SK-N-SH (cell line): ENCODE measurements at regions not wholly inside any gene's neighbourhood (a gene's known extent, or its start where the extent isn't known, plus 50 kb on each side); places are given as distances from the start of the nearest gene placed in this dataset.

Source experiments
- CTCF ChIA-PET: fragments of 300-600, 350-600 bp; formaldehyde crosslinking; extraction: SDS; loops from one replicate; lab custom pipeline; 2021; lab: Yijun Ruan, JAX
- POLR2A ChIA-PET: fragments of 350-600 bp; sonication (Branson Sonifier 250); formaldehyde crosslinking; extraction: SDS; loops from one replicate; lab custom pipeline; 2020; ENCODE audit warnings: antibody characterized with exemption, inconsistent platforms; lab: Yijun Ruan, JAX
- DNase-seq: peaks from one replicate; pipeline ENCODE4 v3.0.0; 2012
- H2AFZ ChIP-seq: fragments of 200-600 bp; sonication (generic); 2 replicates; pipeline ENCODE4 v1.8.1; 2016; ENCODE audit warnings: antibody characterized with exemption, mild to moderate bottlenecking, low read depth
- H3F3A ChIP-seq: fragments of 200-600 bp; sonication (generic); replicated peaks from 2 replicates; pipeline ENCODE3; 2016; ENCODE audit warnings: antibody characterized with exemption, mild to moderate bottlenecking; ENCODE audit not compliant: insufficient read depth
- H3K27ac ChIP-seq, 2 experiments: fragments of 200-500 bp in 1 of 2; fragments of 200-600 bp in 1 of 2; sonication (Bioruptor generic) in 1 of 2; sonication (generic), shearing (Covaris generic) in 1 of 2; 2 replicates each; pipeline versions ENCODE4 v1.5.1 to v1.6.1; 2014 to 2016; ENCODE audit warnings: low read depth in 2 of 2, inconsistent platforms in 1 of 2, low read length in 1 of 2, mild to moderate bottlenecking in 1 of 2, mixed read lengths in 1 of 2
- H3K27me3 ChIP-seq: fragments of 200-600 bp; sonication (generic), shearing (Covaris generic); 2 replicates; pipeline ENCODE4 v1.6.1; 2016; ENCODE audit warnings: mixed run types; ENCODE audit not compliant: insufficient read depth
- H3K36me3 ChIP-seq, 2 experiments: fragments of 200-500 bp in 1 of 2; fragments of 200-600 bp in 1 of 2; sonication (Bioruptor generic) in 1 of 2; sonication (generic) in 1 of 2; replicated peaks in 1 of 2; 2 replicates each; pipeline versions ENCODE3 to v1.5.1; 2014 to 2016; ENCODE audit warnings: low read length in 1 of 2, mild to moderate bottlenecking in 1 of 2; ENCODE audit not compliant: insufficient read depth in 2 of 2, control insufficient read depth in 1 of 2
- H3K4me1 ChIP-seq, 2 experiments: fragments of 200-500 bp in 1 of 2; fragments of 200-600 bp in 1 of 2; sonication (Bioruptor generic) in 1 of 2; sonication (generic), shearing (Covaris generic) in 1 of 2; 2 replicates each; pipeline versions ENCODE4 v1.5.1 to v1.6.1; 2014 to 2016; ENCODE audit warnings: low read depth in 1 of 2, low read length in 1 of 2, mixed run types in 1 of 2; ENCODE audit not compliant: insufficient read depth in 2 of 2, control insufficient read depth in 1 of 2
- H3K4me2 ChIP-seq: fragments of 200-600 bp; sonication (generic), shearing (Covaris generic); 2 replicates; pipeline ENCODE4 v1.6.1; 2017; ENCODE audit warnings: mixed run types
- H3K4me3 ChIP-seq, 2 experiments: fragments of 200-500 bp in 1 of 2; fragments of 200-600 bp in 1 of 2; sonication (Bioruptor generic) in 1 of 2; sonication (generic), shearing (Covaris generic) in 1 of 2; 2 replicates each; pipeline versions ENCODE4 v1.5.1 to v1.8.1; 2014 to 2016; ENCODE audit warnings: low read depth in 2 of 2, inconsistent platforms in 1 of 2, low read length in 1 of 2, mild to moderate bottlenecking in 1 of 2, mixed read lengths in 1 of 2, moderate library complexity in 1 of 2
- H3K79me2 ChIP-seq: fragments of 200-600 bp; sonication (generic); 2 replicates; pipeline ENCODE4 v1.8.1; 2017; ENCODE audit warnings: mild to moderate bottlenecking; ENCODE audit not compliant: insufficient read depth
- H3K9ac ChIP-seq: fragments of 200-600 bp; sonication (generic); 2 replicates; pipeline ENCODE4 v1.6.1; 2017; ENCODE audit warnings: mixed run types
- H3K9me2 ChIP-seq: fragments of 200-600 bp; sonication (generic); 2 replicates; pipeline ENCODE4 v1.6.1; 2017; ENCODE audit warnings: mixed run types
- H3K9me3 ChIP-seq: fragments of 200-600 bp; sonication (generic); 2 replicates; pipeline ENCODE4 v1.6.1; 2017; ENCODE audit warnings: mixed run types, mild to moderate bottlenecking, moderate library complexity
- H4K20me1 ChIP-seq: fragments of 200-600 bp; sonication (generic); 2 replicates; pipeline ENCODE4 v1.6.1; 2017; ENCODE audit warnings: mild to moderate bottlenecking, mixed run types; ENCODE audit not compliant: insufficient read depth
- CHD2 ChIP-seq: fragments of 150-350 bp; IDR thresholded peaks from 2 replicates; pipeline ENCODE4 v1.6.1; 2018; ENCODE audit warnings: low read length; ENCODE audit not compliant: partially characterized antibody
- CTCF ChIP-seq: fragments of 200-600 bp; sonication (generic); IDR thresholded peaks from 2 replicates; pipeline ENCODE4 v1.6.1; 2017; ENCODE audit warnings: antibody characterized with exemption, mild to moderate bottlenecking, moderate library complexity
- EZH2phosphoT487 ChIP-seq: fragments of 200-600 bp; sonication (generic); IDR thresholded peaks from 2 replicates; pipeline ENCODE4 v1.6.1; 2017; ENCODE audit warnings: low read depth, mixed run types, mild to moderate bottlenecking, antibody characterized with exemption, moderate library complexity, borderline replicate concordance
- FOXM1 ChIP-seq: IDR thresholded peaks from 2 replicates; pipeline ENCODE4 v1.4.0; 2012; ENCODE audit warnings: low read depth, mild to moderate bottlenecking
- GABPA ChIP-seq: IDR thresholded peaks from 2 replicates; pipeline ENCODE4 v1.4.0; 2012; ENCODE audit warnings: low read depth, mild to moderate bottlenecking
- IRF3 ChIP-seq: fragments of 150-350 bp; IDR thresholded peaks from 2 replicates; pipeline ENCODE4 v1.6.1; 2016; ENCODE audit warnings: mild to moderate bottlenecking, low read depth, low read length
- MAX ChIP-seq: IDR thresholded peaks from 2 replicates; pipeline ENCODE4 v1.4.0; 2012; ENCODE audit warnings: low read depth
- MXI1 ChIP-seq: IDR thresholded peaks from 2 replicates; pipeline ENCODE4 v1.6.1; 2012; ENCODE audit warnings: mild to moderate bottlenecking, low read depth, low read length, improper control_type of control experiment
- NFIC ChIP-seq: IDR thresholded peaks from 2 replicates; pipeline ENCODE4 v1.4.0; 2012; ENCODE audit warnings: borderline replicate concordance
- POLR2AphosphoS5 ChIP-seq: IDR thresholded peaks from 2 replicates; pipeline ENCODE4 v1.6.1; 2012; ENCODE audit warnings: low read depth, low read length
- RAD21 ChIP-seq: IDR thresholded peaks from 2 replicates; pipeline ENCODE4 v1.6.1; 2012; ENCODE audit warnings: mild to moderate bottlenecking, low read length
- REST ChIP-seq: IDR thresholded peaks from 2 replicates; pipeline ENCODE4 v1.6.1; 2012; ENCODE audit warnings: mild to moderate bottlenecking, low read depth, low read length, moderate library complexity
- TAF1 ChIP-seq: IDR thresholded peaks from 2 replicates; pipeline ENCODE4 v1.6.1; 2012; ENCODE audit warnings: low read depth, mild to moderate bottlenecking, low read length, moderate library complexity, borderline replicate concordance
- TCF12 ChIP-seq: IDR thresholded peaks from 2 replicates; pipeline ENCODE4 v1.4.0; 2012
- TEAD4 ChIP-seq: IDR thresholded peaks from 2 replicates; pipeline ENCODE4 v1.4.0; 2012; ENCODE audit warnings: mild to moderate bottlenecking, borderline replicate concordance; ENCODE audit not compliant: insufficient read depth
- USF1 ChIP-seq: IDR thresholded peaks from 2 replicates; pipeline ENCODE4 v1.4.0; 2012; ENCODE audit warnings: low read depth, borderline replicate concordance
- USF2 ChIP-seq: fragments of 150-350 bp; IDR thresholded peaks from 2 replicates; pipeline ENCODE4 v1.6.1; 2017; ENCODE audit warnings: antibody characterized with exemption, low read length, low read depth, borderline replicate concordance
- YY1 ChIP-seq: IDR thresholded peaks from 2 replicates; pipeline ENCODE4 v1.4.0; 2012; ENCODE audit warnings: low read depth, mild to moderate bottlenecking
- WGBS: methylation state at CpG from one replicate; pipeline ENCODE4 v1.1.6; 2017; ENCODE audit warnings: low lambda C conversion rate; 5-methylcytosine and 5-hydroxymethylcytosine counted together

- TF ChIP-seq YY1 (no peak), TCF12 (no peak), MXI1 (no peak), TAF1 (no peak), CHD2 (no peak), MAX (no peak), RAD21 (no peak), FOXM1 (no peak), REST (no peak), POLR2AphosphoS5 (no peak), IRF3 (no peak), TEAD4 (no peak), CTCF (no peak), GABPA (no peak), USF2 (no peak), EZH2phosphoT487 (no peak), NFIC (no peak), USF1 (no peak)
Observed at GRCh38 chr16:86198206-86199118, 299.5 kb downstream of the IRF8 start.

More at GRCh38 chr16:86198206-86199118, 299.5 kb downstream of the IRF8 start:
- Histone ChIP-seq H3K79me2 (no peaks in the 10 kb centered on the region), H3K4me2 (no peak overlapping the region), H3K4me3 (no peak overlapping the region), H3K9ac (no peak overlapping the region), H3K36me3 (no peaks in the 10 kb centered on the region), H3K9me2 (no peaks in the 10 kb centered on the region), H3K27me3 (peaks cover 98% of the 10 kb centered on the region), H3F3A (no peaks in the 10 kb centered on the region), H2AFZ (no peak overlapping the region), H3K4me1 (no peaks in the 10 kb centered on the region), H4K20me1 (no peaks in the 10 kb centered on the region), H3K27ac (no peak overlapping the region), H3K9me3 (no peaks in the 10 kb centered on the region)
- POLR2A ChIA-PET = no interaction called here
- under 1% methylated on average over 18 of the region's 29 CpGs for WGBS
- DNase-seq = no peak
- CTCF ChIA-PET = interaction anchor here (1.0 kb wide), 1 partner anchor 10 kb away, joined by 3 read pairs; no protein-coding TSS in a partner anchor
